GM18951 (cell line): ENCODE measurements at regions not wholly inside any gene's neighbourhood (a gene's known extent, or its start where the extent isn't known, plus 50 kb on each side); places are given as distances from the start of the nearest gene placed in this dataset.

Source experiments
- POLR2A ChIP-seq: IDR thresholded peaks from 4 replicates; pipeline ENCODE4 v1.6.1; 2011; ENCODE audit warnings: mild to moderate bottlenecking; ENCODE audit not compliant: insufficient read length, insufficient read depth; ENCODE audit errors: extremely low read depth
- in situ Hi-C: fragments of 300-500 bp; cut with MboI; formaldehyde crosslinking; loops from one replicate; pipeline ENCODE4 v1.12.0; 2022; ENCODE audit warnings: low sequenced_read_pairs, mixed read lengths, inconsistent platforms; ENCODE audit not compliant: unreplicated experiment

GRCh38 chr5:40037713-40038112 lies 612.9 kb upstream of the DAB2 start:
- no peak for TF ChIP-seq POLR2A
- in situ Hi-C loops = no loop called here

DNA sequence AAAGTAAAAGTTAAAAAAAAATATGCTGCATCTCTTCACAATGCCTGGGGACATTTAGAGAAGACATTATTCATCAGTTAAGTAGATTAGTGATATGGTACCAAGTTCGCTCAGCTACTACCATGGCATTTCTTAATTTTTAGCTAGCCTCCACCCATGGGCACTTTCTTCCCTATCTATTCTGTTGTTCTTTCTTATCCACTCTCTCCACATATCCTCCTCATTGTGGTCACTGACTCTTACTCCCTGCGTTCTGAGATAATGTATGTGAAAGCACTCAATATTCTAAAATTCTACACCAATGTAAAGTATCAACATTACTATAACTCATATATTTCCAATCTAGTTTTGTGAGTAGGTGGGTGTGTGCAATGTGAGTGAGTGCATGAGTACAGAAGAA lies 609.7 kb upstream of the DAB2 start:
- in situ Hi-C loops = no loop called here
- no peak for TF ChIP-seq POLR2A

DNA sequence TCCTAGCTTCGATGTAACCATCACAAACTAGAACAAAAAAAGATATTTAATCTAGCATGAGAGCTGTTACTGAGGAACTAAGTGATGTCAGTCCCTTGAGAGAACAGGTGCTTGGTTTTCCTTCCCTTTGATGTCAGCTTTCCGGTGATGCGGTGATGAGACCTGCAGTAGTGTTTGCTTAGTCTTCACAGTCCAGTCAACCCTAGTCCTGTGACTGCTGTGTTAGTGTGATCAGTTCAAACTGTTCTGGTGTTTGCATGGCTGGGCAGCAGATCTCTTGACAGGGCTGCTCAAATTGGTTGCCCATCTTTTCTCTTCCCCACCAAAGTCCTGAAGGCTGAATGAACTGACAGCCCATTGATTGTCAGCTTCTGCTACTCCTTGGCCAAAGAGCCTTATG lies 608.6 kb upstream of the DAB2 start:
- no peak for TF ChIP-seq POLR2A
- in situ Hi-C loops = no loop called here

- in situ Hi-C loops = no loop called here
- no peak for TF ChIP-seq POLR2A
Observed at GRCh38 chr5:40033009-40033408, 608.2 kb upstream of the DAB2 start.

- no peak for TF ChIP-seq POLR2A
- in situ Hi-C loops = no loop called here
Observed at GRCh38 chr5:40030661-40031060, 605.9 kb upstream of the DAB2 start.

DNA sequence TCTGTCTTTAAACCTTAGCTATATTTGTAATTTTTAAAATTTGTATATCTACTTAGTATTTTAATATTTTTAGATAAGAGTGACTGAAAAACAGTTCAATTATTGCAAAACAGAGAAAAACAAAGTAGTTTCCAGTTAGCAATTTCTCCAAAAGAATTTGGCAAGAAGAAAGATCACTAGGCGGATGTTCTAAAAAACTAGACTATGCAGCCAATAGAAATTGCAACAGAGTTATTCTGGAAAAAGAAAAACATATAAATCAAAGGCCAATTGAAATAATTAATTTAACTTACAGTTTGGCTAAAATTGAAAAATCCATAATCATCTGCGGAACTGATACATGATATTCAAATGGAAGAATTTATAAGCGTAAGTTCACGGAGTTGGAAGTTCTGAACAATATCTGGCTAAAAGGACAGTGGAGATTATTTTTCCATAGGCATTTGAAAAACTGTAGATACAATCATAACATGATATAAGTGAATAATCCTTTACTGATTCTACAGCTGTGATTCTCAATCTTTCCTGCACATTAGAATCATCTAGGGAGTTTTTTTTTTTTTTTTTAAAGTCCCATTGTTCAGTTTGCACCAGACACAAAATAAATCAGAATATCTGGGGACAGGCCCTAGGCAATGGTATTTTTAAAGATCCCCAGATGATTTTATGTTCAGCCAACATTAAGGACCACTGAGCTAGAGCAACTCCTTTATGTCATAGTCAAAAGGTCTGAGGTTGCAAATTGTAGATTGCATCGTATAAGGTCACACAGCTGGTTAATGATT lies 605.1 kb upstream of the DAB2 start:
- TF ChIP-seq POLR2A = no peak
- in situ Hi-C loops = no loop called here

GRCh38 chr5:40027400-40027799 lies 602.6 kb upstream of the DAB2 start:
- in situ Hi-C loops = no loop called here
- no peak for TF ChIP-seq POLR2A

GRCh38 chr5:40025586-40025985 lies 600.8 kb upstream of the DAB2 start:
- in situ Hi-C loops = no loop called here

GRCh38 chr5:40022057-40022456 lies 597.3 kb upstream of the DAB2 start:
- in situ Hi-C loops = no loop called here
- no peak for TF ChIP-seq POLR2A

More at GRCh38 chr5:40025586-40025985, 600.8 kb upstream of the DAB2 start:
- TF ChIP-seq POLR2A = no peak

- in situ Hi-C loops = no loop called here
- TF ChIP-seq POLR2A = no peak
Observed at GRCh38 chr5:40021007-40021406, 596.2 kb upstream of the DAB2 start.

DNA sequence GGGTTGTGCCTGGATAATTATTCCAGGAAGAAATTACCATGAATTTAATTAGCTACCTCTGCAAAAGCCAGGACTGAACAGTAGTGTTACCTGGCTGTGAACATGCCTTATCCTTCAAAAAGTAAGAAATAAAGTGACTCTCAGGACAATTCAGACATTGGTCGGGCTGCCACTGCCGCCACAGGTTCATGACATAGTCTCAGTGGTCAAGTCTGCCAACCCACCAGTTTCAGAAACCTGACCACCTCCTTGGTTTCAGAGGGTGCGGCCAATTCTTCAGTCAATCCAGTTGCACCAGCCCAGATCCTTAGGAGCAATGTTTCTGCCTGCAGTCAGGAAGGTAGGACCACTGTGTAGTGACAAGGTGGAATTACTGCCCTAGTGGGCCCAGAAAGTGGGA lies 593.1 kb upstream of the DAB2 start:
- in situ Hi-C loops = no loop called here
- TF ChIP-seq POLR2A = no peak

DNA sequence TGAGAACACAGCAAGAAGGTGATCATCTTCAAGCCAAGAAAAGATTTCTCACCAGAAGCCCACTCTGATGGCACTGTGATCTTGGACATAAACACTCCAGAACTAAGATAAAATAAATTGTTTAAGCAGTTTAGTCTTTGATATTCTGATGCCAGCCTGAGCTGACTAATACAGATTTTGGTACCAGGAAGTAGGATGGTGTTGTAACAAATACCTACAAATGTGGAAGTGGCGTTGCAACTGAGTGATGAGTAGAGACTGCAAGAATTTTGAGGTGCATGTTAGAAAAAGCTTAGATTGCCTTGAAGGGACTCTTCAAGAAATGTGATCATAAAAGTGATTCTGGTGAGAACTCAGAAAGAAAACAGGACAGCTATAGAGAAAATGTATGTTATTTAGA lies 592.4 kb upstream of the DAB2 start:
- no peak for TF ChIP-seq POLR2A
- in situ Hi-C loops = no loop called here

GRCh38 chr5:40010436-40010835 lies 585.7 kb upstream of the DAB2 start:
- in situ Hi-C loops = no loop called here
- TF ChIP-seq POLR2A = no peak

DNA sequence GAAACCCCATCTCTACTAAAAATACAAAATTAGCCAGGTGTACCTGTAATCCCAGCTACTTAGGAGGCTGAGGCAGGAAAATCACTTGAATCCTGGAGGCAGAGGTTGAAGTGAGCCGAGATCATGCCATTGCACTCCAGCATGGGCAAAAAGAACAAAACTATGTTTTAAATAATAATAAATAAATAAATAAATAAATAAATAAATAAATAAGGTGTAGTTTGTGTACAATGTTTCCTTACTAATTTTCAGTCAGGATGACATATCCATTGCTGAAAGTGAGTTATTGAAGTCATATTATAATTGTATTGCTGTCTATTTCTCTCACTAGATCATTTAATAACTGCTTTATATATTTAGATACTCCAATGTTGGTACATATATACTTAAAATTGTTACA lies 581.5 kb upstream of the DAB2 start:
- in situ Hi-C loops = no loop called here

More for the DNA sequence above, 581.5 kb upstream of the DAB2 start:
- TF ChIP-seq POLR2A = no peak
